Renal cortical epithelial cell (primary cell): ENCODE measurements at regions not wholly inside any gene's neighbourhood (a gene's known extent, or its start where the extent isn't known, plus 50 kb on each side); places are given as distances from the start of the nearest gene placed in this dataset.

Source experiments
- DNase-seq: peaks from one replicate; pipeline ENCODE4 v3.0.0-alpha.2; 2011; ENCODE audit warnings: low read depth

DNA sequence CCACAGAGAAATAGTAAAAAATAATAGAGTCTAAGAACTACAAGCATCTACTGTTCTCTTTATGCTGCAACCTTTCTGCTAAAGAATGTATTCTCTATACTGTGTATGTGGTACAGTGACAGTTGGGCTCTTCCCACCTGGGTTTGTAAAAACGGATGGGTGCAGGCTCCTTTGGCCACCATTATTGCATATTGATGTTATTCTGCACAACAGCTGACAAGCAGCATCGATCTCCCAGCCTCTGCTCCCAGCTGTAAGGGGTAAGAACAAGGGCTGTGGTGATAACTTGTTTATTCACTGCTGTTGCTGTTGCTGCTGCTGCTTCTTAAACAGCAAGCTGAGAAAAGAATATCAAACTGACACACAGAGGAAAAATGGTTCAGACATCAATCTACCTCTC is 56.1 kb downstream of the KCNRG start:
- no peak for DNase-seq

DNA sequence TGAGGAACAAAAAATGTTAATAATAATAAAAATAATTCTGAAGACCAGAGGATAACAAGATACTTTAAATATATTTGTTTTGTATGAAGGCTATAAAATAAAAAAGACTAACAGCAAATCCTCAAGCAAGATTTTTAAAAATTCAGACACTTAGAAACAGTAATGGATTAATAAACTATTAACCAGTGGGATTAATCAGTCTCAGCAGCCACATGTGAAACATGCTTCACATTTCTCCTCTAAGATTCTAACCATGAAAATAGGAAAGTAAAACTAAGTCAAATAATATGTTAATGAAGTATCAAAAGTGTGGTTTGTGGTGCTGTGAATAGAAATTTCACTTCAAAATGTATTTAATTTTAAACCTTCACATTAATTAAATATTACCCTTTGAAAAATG is 57.4 kb downstream of the KCNRG start:
- peak; percentile 59 for DNase-seq

DNA sequence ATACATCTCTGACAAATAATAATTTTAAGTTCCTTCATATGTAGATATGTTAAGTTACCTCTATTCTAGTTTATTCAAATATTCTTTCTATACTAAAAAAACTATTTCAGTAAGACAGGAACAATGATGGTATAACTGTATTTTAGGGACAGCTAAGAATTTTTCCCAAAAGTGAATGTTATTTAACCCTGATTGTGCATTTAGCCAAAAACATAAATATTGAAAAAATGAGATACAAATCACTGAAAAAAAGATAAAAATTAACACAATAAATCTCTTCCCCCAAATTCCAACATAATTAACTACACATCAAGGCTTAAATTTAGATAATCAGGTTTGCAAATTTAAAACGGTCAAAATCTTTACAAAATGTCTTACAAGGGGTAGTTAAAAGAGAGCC is 58.1 kb downstream of the KCNRG start:
- DNase-seq, result no peak

DNA sequence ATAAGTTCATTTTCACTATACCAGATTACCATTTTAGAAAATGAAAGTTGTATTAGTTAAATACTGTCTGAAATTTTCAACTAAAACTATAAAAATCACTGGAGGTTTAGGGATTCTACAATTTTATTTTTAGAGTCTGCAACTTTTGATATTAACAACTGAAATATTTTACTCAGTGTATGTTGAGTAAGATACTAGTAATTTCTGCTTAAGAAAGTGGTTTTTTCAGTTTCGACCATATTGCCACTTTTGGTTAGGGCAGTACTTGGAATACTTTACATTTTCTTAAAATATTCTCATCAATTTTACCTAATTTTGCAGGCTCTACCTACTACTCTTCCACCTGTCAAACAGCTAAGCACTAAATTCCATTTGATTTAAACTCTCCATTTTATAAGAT is 59.6 kb downstream of the KCNRG start:
- no peak for DNase-seq

DNA sequence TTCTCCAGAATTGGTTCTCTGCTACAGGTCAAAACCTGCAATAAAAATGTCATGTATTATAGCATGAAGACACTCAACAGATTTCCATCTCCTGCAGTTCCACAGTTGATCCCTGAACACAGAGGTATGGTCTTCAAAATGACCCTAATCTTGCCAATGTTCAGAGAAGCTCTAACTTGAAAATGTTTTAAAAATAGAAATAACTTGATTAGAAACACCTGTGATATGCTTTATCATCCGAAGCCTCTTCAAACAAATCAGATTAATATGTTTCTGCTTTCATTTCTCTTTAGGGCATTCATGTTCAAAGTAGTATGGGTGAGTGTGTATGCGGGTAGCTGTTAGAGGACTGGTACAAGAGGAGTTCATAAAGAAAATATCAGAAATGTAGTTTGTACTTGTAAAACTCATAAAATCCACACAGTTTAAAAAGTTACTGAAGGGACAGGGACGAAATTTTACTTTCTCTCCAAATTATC is 60.4 kb downstream of the KCNRG start:
- no peak for DNase-seq

DNA sequence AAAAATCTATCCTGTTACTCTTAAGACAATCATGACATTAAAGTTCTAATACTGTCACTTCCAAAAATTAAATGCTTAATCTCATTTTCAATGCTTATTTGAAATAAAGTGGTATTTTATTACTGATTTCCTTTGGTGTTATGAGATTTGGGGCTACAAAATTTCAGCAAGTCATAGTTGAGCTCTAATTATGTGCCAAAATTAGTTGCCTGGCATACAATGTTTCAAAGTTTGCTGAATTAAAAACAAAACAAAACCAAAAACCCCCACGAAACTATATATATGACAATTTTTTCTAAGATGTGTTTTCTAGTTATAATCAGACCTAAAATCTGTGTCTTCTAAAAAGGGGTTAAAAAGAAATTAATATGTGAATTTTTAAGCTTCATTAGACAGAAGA is 62.2 kb downstream of the KCNRG start:
- no peak for DNase-seq

DNA sequence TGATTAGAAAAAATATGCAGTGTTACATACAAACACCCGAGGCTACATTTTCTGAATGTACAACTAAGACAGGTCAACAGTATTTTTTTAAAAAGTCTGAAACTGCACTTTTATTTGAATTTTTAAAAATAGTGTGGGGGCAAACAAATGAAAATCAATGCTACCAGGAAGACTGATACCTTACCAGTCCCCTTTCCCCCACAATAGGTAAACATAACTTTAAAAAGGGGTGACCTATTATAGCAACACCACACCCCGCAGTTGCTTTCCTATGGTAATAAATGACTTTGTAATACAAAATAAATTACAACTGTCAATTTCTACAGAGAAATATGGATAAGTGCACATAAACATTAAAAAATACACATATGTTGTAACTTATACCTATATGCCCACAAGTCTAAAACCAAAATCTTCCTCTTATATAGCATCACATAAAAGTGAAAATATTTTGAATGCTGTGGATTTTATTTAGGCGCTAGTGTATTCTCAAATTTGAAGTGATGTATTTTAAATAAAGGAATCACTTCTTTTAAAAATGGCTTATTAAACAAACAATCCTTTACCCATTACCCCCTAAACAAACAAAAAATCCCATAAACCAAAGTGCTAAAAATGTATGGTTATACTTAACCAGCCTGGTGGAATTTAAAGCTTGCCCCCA is 63.1 kb downstream of the KCNRG start:
- DNase-seq, result no peak

DNA sequence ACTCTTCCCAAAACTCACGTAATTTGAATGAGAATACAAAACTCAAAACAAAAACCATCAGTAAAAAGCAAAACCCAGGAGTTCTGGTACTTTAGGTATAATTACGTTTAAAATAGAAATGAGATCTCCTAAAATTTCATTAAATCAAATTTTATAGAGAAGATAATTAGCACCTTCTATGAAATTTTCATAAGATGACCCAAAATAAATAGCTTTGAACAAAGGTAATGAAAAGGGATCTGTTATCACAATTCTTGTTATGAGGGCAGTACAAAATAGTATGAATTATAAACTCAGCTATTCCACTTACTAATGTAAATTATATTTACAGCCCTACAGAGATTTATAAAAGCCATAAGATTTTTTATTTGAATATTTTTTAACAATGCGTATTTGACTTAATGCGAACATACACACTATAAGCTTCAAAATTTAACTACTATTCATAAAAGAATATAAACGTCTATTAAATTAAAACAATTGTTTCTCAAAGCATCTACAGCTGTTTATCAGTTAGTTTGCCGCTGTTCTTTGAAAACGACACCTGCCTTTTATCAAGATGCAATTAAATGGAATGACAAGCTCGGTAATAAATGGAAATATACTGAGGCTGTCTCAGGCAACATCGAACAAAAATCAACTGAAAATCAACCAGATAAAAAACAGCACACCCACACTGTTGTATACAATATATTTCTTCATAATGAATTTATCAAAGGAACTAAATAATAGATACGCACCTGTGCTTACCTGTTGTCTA is 63.8 kb downstream of the KCNRG start:
- no peak for DNase-seq

DNA sequence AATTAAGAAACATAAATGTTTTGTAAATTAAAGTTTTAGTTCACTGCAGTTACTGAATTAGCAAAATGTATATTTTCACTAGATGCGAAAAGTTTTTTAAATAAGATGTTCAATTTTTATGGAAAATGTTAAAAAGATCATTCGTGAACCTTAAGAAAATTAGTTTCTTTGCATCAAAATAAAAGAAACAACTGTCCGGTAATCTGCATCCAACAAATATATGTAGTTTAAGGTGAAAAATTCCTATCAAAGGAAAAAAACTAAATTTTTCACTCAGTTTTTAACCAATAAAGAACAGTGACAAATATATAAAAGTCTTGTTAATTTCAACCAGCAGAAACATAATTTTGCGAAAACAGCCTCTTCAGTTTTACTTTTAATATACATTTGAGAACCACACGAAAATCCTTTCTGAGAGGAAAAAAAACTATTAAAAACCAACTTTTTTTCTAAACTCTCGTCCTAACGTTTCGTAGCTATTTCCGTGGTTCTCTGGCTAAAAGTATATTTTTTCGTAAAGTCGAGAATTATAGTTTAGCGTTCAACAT is 64.5 kb downstream of the KCNRG start:
- DNase-seq, result no peak

DNA sequence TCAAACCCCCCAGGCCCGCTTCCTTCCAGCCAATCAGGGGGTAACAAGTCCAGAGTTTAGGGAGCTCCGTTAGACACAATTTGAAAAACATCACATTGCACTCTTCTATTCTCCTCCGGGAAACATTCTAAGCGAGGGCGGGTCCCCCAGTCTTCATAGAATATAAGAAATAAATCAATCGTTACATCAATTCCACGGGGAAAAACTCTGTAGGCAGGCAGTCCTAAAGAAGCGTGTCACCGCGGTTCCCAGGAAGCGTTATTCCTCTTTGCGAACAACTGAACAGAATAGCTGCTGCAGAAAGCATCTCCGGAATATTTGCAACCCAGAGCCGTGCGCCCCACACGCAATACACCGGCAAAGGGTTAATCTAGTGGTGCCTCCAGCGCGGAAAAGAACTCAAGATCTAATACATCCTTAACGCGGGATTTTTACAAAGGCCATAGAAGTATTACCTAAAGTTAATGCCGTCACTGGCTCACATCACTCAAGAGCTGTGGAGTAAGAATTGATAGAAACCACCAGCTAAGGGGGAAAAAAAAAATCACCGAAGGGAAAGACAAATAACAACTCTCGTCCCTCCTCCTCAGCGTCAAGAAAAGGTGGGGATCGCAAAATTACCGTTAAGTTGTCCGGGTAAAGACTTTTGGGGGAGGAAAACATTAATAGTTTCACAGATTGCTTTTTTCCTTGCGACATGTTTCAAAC is 65.1 kb downstream of the KCNRG start:
- no peak for DNase-seq

DNA sequence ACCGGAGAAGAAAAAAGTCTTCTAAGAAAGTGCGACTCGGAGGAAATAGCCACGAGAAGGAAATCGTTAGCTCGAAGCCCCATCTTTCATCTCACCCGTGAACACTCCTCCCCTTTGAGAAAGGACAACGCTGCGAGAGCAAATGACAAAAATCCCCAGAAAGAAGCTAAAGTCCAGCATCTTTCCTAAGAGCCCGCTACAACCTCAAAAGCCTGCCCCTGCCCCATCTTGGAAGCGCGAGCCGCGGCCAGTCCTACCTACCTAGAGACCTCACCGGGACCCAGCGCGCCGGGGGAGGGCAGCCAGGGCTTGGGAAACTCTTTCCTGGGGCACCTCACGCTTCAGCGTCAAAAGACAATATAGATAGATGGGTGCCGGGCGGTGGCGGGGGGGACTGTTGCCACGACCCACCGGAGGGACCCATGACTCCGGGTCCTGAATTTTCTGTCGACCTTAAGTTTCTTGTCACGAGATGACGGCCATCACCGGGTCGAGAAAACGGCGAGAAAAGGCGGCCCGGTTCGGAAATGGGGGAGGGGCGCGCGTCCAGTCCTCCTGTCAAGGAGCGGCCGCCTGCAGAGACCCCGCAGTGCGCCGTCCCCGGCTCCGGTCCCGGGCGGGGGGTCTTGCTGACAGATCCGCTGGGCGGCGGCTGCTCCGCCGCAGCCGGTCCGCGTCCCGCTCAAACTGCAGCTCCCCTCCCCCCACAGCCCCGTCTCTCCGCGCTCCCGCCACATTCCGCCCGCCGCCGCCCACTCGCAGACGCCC is 65.9 kb downstream of the KCNRG start:
- DNase-seq, result no peak

DNA sequence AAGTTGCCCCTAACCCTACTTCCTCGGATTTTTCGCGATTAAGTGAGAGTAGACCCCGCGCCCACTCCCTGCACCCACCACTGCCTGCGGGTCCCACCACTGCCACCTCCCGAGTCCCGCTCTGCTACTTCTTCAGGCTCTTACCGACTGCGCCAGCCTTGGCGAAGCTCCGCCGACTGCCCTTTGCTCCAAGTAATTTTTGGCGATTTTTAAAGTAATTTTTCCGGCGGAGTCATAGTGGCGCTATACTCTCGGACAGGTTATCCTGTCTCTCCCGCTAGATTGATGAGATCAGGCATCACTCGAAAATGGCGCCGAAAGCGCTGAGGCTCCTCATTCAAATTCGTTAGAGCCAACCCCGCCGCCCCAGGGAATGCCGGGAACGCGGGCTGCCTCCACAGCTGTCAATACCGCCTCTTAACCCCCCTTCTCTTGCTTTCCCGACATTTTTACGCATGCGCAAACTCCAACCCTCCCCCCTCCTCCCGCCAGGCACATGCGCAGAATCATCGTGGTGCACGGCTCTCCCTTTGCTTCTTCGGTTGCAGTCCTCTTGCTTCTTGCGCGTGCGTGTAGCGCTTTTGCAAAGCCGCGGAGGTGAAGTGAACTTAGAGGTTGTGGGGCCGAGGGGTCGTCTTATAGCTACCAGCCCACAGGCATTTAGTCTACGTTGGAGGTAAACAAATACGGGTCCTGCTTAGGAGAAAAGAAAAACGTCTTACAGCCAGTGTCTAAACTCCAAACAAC is 66.6 kb downstream of the KCNRG start:
- DNase-seq, result peak; percentile 95

DNA sequence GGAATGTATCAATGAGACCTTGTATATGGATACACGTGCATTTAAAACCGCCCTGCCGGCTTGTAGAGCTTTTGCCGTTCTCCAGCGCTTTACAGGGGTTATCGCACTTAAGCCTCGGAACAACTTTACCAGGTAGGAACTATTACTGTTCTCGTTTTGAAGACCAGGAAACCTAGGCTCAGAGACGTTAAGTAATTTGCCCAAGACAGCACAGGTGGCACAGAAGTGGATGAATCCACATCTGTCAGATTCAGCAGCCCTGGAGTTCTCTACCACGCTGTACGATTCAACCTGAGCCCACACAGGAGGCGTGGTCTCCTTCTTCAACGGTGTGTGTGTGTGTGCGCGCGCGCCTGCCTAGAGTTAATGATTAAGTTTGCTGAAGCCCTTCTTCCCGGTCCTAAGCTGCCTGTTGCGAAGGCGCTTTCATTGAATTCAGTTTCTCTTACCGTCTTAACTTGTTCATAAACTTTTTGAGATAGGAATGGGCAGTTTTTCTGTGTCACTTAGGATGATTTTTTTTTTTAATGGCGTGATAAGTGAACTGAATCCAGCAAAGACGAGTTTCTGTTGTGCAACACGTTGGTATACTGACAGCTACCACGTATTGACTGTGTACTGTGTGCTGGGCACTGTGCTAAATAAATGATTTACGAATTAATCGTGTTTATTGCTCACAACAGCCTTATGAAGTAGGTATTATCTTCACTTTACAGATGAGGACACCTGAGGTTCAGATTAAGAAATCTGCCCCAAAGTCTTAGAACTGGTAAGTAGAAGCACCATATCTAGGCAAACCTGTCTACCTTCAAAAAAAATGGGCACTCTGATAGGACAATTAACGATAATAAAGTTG is 67.4 kb downstream of the KCNRG start:
- peak; percentile 92 for DNase-seq

DNA sequence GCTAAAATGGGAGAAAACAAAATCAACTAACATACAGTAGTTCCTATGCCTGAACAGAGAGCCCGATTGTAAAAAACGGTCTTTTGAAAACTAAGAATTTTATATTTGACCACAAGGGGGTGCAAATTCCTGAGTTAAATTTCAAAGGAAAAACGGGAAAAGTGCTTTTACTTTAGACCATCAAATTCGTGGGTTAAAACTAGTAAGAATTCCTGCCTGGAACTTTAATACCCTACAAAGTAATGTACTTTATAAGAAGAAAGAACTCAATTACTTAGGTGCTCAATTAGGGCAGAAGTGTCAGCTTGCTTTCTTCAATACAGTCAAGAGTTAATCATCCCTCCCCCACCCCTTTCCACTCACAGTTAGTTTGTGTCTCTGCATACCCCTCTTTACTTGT is 69.8 kb downstream of the KCNRG start:
- peak; percentile 41 for DNase-seq

DNA sequence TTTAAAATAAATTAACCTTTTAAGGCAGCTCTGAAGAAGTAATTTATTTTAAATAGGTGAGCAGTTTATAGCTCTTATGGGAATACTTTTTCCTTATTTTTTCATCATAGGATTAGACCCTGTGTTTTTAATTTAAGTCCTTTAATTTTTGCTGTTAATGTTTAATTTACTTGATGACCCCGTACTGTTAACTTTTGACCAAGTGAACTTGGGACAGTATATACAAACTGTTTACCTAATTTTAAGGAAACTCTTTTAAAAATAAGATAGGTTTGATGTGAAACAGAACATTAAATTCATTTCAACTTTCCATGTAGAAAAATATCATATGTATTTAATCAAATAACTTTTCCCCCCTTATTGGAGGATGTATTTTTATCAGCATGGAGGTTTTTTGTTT is 74.4 kb downstream of the KCNRG start:
- DNase-seq, result no peak

DNA sequence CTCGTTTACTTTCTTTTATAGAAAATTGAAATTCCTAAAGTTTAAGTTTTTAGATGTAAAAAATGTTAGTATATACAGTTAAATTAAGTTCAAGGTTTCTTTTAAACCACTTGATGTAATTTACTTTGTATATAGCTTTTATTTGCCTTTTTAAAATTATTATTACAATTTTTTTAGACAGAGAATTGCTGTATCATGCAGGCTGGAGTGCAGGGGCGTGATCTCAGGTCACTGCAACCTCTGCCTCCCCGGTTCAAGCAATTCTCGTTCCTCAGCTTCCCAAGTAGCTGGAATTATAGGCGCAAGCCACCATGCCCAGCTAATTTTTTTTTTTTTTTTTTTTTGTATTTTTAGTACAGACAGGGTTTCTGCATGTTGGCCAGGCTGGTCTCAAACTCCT is 75.0 kb downstream of the KCNRG start:
- no peak for DNase-seq

DNA sequence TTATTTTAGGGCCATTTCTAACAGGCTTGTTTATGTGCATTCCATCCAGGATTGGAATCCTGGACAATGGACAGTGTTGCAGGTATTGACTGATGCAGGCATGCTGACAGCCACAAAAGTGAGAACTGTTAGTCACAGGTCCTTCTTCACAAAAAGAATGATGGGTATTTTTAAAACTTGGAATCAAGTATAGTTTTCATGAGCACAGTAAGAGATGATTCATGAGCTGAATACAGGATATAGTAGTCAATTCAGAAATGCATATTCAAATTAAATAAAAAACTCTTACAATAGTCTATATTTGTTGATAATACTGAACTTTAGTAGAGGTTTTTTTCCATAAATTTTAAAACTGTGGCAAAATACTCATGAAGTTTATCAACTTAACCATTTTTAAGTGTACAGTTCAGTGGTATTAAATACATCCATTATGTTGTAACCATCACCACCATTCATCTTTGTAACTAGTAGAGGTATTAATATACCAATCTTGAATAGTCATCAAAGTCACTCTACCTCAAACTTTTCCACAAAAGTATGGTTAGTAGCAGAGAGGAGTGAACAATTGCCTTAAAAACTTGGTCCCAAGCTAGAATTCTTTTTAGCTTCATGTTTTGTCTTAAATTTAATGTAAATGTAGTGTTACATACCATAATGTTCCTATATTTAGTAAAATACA is 79.5 kb downstream of the KCNRG start:
- DNase-seq, result no peak

DNA sequence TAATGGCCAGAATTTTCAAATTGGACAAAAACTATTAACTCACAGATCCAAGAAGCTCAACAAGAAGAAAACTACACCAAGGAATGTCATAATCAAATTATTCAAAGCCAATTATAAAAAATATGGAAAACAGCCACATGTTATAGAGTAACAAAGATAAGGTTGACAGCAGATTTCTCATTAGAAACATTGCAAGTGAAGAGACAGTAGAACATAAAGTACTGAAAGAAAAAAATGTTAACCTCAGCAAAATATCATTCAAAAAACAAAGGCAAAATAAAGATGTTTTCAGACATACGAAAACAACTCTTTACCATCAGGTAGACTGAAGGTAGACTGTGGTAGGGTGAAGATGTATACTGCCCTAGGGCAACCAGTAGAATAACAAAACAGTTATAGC is 83.4 kb downstream of the KCNRG start:
- DNase-seq, result peak; percentile 29

DNA sequence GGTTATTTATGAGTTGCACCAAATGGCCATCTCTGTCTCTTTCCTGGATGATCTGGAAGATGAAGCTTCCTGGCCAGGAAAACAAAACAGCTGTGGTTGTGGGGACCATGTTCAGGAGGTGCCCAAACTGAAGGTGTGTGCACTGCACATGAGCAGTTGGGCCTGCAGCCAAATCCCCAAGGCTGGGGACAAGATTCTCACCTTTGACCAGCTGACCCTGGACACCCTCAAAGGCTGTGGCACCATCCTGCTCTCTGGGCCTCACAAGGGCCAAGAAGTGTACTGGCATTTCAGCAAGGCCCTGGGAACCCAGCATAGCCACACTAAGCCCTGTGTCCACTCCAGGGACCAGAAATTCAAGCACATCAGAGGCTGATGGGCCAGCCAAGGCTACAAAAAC is 84.2 kb downstream of the KCNRG start:
- no peak for DNase-seq

DNA sequence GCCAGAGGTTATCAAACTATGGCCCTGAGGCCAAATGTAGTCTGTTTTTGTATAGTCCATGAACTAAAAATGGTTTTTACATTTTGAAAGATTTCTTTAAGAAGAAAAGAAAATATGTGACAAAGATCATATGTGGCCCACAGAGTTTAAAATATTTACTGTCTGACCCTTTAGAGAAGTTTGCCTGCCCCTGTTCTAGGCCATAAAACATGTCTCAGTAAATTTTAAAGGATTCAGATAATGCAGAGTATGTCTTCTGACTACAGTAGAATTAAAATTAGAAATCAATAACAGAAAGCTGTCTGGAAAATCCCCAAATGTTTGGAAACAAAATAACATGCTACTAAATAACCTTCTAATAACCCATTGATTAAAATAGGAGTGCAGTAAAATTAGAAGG is 86.3 kb downstream of the KCNRG start:
- no peak for DNase-seq
